ENCODE measurements at regions not wholly inside any gene's neighbourhood (a gene's known extent, or its start where the extent isn't known, plus 50 kb on each side); places are given as distances from the start of the nearest gene placed in this dataset.

GRCh38 chr1:51025374-51025773, 55.3 kb downstream of the CDKN2C start:
- ATAC-seq (no peak), DNase-seq (ENCODE audit: low spot score) (no peak)

- ATAC-seq: no peak
- no peak for DNase-seq (ENCODE audit: low spot score)
Measured at GRCh38 chr1:51032936-51033335, 62.9 kb downstream of the CDKN2C start.

GRCh38 chr1:51044199-51044598, 57.8 kb upstream of the C1orf185 start:
- no peak for ATAC-seq
- no peak for DNase-seq (ENCODE audit: low spot score)

GRCh38 chr1:51044834-51045233, 57.2 kb upstream of the C1orf185 start:
- ATAC-seq: peak; percentile 65

GRCh38 chr1:51048021-51048420, 54.0 kb upstream of the C1orf185 start:
- DNase-seq (ENCODE audit: low spot score) (no peak), ATAC-seq (no peak)

More at GRCh38 chr1:51044834-51045233, 57.2 kb upstream of the C1orf185 start:
- no peak for DNase-seq (ENCODE audit: low spot score)

GRCh38 chr1:51048670-51049069, 53.4 kb upstream of the C1orf185 start:
- no peak for ATAC-seq
- DNase-seq (ENCODE audit: low spot score): no peak

Data from left lobe of liver (tissue), 2 donors.